ENCODE measurements at regions not wholly inside any gene's neighbourhood (a gene's known extent, or its start where the extent isn't known, plus 50 kb on each side); places are given as distances from the start of the nearest gene placed in this dataset.
"Not testable (repeated sequence)": the region's sequence is repeated elsewhere in the genome, so short reads cannot be mapped to it uniquely, and the experiment has no call there.

GRCh38 chr5:1748271-1748670 lies 51.4 kb downstream of the MRPL36 start:
- DNase-seq: no peak

DNA sequence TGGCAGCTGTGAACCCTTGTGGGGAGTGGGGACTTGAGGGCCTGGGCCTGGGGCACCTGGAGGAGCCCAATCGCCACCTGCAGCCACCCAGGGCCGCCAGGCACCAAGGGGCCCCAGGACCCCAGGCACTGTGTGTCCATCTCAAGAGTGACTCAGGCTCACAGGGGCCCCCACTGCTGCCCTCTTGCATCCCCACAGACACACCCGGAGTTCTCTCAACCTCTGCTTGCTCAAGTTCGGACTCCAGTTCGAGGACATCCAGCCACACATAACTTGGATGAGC lies 51.9 kb downstream of the MRPL36 start:
- no peak for DNase-seq

GRCh38 chr5:1747079-1747802 lies 52.4 kb downstream of the MRPL36 start:
- DNase-seq: no peak

GRCh38 chr5:1746371-1747078 lies 53.1 kb downstream of the MRPL36 start:
- no peak for DNase-seq

DNA sequence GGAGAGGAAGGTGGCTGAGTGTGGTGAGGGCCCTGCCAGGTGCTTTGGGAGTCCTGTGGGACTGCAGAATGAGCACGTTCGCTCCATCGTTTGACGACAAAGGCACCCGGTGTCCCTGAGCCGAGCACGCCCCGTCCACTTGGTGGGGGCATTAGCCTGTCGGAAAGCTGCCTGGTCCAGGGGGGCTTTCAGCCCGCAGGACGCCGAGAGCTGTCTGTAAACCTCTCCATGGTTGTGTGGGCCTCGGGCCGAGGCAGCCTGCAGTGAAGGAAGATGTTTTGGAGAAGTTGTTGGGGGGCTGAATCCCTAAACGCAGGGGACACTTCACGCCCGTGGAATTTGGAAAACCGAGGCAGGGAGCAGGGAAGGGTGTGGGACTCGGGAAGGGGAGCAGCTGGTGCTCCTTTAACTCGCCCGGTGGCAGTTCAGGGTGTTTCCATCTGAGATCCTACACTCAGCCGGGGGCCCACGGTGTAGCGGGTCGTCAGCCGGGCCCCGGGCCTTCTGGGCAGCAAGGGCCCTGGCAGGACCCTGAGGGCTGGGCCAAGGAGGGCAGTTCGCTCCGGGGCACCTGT lies 53.8 kb downstream of the MRPL36 start:
- no peak for DNase-seq

DNA sequence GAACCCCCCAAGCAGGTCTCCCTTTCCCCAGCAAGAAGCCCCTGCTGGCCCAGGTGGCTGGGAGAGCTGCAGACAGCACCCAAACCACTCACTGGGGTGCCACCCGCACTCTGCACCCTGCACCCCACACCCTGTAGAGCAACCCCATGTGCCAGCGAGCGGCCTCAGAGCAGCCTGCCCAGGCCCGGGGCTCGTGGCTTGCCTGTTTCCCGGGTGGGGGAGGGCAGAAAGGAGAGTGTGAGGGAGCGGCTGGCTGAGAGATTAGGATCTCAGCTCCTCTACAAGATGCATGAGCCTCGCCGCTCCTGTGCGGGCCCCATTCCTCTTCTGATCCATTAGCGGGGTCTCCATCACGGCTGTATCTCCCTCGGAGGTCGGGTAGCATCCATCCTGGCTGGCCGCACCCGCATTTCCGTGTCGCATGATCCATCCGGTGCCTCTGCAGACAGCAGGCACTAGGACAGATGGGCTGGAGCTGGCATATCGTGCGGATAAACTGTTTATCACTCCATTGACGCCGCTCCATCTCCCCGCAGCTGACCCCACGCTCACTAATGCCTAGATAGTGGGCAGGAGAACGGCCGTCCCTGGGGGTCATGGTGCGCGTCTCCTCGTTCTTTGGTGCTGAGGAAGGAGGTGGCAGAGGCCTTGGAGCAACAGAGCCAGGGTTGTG lies 54.4 kb downstream of the MRPL36 start:
- DNase-seq: no peak

- DNase-seq: no peak
These were observed 55.1 kb downstream of the MRPL36 start for GRCh38 chr5:1744393-1745122.

- DNase-seq: no peak
These were observed 55.9 kb downstream of the MRPL36 start for GRCh38 chr5:1743769-1744085.

DNA sequence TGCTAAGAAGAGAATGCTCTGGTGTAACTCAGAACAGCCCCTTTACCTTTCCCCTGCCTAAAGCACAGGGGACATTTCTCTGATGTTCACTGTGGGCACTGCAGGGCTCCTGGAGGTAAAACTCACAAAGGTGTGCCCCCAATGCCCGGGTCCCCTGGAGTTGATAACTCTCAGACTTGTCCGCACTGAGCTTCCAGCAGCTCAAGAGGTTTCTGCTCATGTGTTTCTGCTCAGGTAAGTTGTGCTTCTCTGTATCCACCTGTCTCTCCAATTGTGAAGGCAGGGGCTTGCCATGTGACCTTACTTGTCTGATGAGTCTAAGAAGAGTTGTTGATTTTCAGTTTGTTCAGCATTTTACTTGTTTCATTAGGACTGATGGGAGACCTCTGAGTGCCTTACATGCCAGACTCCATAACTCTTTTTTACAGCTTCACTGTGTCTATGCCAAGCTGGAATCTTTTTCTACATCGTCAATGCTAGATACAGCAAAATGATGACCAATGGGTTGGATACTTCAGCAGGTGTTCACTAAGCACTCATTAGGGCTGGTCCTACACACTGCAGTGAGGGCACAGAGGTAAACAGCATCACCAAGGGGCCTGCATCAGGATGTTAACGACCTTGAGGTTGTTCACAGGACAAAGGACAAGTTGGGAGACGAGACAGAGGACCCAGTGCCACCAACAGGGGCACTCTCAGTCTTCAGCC lies 56.4 kb downstream of the MRPL36 start:
- no peak for DNase-seq

- peak; percentile 56 for DNase-seq
These were observed 61.7 kb downstream of the MRPL36 start for GRCh38 chr5:1737790-1738405.

DNA sequence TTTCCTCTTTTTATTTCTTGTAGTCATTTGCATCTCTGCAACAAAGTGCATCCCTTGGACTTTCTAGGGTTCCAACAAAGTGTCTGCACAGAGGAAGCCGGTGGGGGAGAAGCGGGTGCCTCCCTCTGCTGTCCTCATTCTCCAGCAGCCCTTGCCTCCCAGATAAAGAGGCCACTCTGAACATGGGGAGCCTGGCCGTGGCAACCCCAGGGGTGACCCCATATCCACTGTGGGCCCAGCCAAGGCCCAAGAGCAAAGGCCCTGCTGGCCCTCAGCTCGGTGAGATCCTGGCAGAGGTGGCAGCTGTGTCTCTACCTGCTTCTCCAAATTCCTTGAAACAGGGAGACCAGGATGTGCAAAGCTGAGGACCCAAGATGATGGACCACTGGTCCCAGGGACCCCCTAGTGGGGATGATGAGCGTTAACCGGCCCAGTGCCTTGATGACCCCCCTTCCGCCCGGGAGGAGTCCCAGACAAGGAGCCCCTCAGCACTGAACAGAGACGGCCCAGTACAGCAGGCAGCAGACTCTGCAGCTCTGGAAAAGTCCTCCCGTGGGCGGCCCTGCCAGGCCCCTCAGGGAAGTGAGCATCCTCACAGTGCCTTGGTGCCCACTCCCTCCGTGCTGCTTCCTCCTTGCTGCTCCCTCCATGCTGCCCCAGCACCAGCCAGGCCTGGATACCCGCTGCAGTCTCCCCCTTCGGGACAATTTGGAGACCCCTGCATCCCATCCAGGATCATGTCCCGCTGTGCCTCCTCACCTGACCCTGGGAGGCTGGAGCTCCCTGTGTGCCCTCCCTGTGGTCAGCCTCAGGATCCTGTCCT lies 62.5 kb downstream of the MRPL36 start:
- DNase-seq: no peak

DNA sequence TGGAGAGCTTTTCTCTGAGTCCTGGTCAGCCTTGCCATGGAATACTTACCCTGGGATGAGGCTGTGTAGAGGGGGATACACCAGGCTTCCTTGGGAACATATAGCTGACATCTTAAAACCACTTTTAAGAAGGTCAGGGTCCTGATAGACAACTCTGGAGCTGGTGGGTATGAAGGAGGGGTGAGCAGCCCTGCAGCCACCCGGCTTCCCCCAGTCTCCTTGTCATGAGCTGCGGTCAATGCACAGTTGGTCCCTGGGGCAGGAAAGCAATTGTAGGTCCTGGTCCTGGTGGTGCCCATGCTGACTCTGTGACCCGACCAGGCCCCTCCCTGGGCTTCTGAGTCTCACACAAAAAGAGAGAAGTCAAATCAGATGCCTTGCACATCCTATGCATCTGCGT lies 63.6 kb downstream of the MRPL36 start:
- no peak for DNase-seq

DNA sequence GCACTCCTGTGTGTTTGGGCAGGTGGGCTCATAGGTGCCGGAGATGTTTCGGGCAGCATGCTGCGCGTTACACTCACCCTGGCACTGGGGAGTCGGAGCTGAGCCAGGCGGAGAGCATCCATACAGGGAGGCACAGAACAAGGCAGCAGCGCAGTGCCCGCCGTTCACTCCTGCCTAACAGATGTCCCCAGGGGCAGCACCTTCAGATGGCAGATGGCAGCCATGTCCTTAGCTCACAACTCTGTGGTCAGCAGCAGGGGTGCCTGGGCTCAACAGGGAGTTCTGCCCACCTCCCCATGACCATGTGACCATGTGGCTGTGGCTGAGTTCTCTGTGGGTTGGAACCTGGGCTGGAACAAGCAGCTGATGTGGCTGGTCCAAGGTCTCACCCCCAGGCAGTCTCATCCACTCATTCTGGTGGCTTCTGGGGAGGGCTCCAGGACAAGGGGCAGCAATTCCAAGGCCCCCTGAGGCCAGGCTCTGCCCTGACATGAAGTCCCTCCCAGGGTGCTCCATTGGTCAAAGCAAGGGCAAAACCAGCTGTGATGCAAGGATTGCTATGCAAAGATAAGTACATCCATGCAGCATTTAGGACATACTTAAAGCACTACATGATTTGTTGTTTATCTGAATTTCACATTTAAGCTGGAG lies 64.2 kb downstream of the MRPL36 start:
- DNase-seq: no peak

GRCh38 chr5:1734908-1735289 lies 64.7 kb downstream of the MRPL36 start:
- DNase-seq: no peak

- no peak for DNase-seq
These were observed 65.2 kb downstream of the MRPL36 start for GRCh38 chr5:1734271-1734907.

DNA sequence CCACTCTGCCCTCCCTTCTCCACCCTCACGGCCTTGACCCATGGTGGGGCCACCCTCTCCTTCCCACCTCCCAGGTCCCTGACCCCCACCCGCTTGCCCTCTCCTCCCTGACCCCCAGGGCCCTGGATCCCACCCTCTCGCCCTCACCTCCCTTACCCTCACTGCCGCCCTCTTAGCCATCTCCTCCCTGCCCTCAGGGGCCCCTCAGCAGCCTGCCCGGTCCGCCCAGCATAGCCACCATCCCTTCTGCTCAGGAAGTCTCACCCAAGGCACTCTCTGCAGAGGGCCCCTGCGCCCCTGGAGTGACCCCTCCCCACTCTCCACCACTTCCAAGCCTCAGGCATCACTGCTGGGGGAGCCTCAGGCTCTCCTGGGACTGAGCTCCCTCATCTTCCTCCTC lies 66.3 kb downstream of the MRPL36 start:
- no peak for DNase-seq

GRCh38 chr5:1732945-1733344 lies 66.7 kb downstream of the MRPL36 start:
- DNase-seq: no peak

DNA sequence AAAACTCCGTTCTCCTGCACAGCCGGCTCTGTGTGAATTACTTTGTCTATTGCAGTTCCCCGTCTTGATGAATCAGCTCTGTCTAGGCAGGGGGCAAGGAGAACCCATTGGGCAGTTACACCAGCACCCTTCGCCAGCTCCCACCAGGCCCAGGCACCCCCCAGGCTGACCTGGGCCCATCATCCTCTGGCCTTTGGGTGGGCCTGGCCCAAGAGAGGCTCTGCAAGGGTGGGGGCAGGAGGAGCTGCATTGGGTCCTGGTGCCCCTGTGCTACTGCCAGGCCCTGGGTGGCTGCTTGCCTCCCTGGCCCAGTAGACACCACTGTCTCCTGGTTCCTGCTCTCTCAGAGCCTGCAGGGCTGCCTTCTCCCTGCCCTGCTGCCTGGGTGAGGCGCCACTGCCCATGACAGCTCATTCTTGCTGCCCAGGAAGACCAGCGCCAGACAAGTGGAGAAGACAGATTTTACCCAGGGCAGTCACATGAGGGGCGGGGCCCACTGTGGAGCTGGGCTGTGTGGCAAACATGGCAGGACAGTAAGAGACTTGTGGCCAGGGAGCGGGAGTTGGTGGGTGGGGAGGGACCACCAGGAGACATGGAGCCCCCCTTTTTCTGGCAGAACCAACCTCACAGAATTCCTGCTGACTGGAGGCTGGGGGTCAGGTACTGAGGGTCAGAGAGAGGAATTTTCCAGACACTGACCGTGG lies 67.2 kb downstream of the MRPL36 start:
- no peak for DNase-seq

- not testable (repeated sequence) for DNase-seq
These were observed 67.8 kb downstream of the MRPL36 start for GRCh38 chr5:1731855-1732237.
